IMR-90 (cell line): ENCODE measurements at regions not wholly inside any gene's neighbourhood (a gene's known extent, or its start where the extent isn't known, plus 50 kb on each side); places are given as distances from the start of the nearest gene placed in this dataset.
"Not testable (repeated sequence)": the region's sequence is repeated elsewhere in the genome, so short reads cannot be mapped to it uniquely, and the experiment has no call there.

Experiments used
- ATAC-seq: fragments of 200-7000 bp; cut with Tn5 transposase; 2 replicates; pipeline ENCODE4 v1.9.1; 2020; ENCODE audit warnings: low read depth, mild to moderate bottlenecking, moderate library complexity
- BruUV-seq: library from RNA; stranded (reverse); fragments of 400-500 nt; replicated peaks from 2 replicates; lab custom pipeline; 2021; lab: Mats Ljungman, UMichigan
- CTCF ChIA-PET: fragments of 300-600 bp; formaldehyde crosslinking; extraction: SDS; loops from one replicate; lab custom pipeline; 2021; ENCODE audit warnings: antibody characterized with exemption; lab: Yijun Ruan, JAX
- POLR2A ChIA-PET: fragments of 300-600 bp; sonication (Branson Sonifier 250); formaldehyde crosslinking; loops from one replicate; lab custom pipeline; 2022; ENCODE audit warnings: antibody characterized with exemption; ENCODE audit not compliant: unreplicated experiment; lab: Charles Lee
- DNase-seq: peaks from one replicate; pipeline ENCODE4 v3.0.0; 2013
- H2AFZ ChIP-seq: replicated peaks from 2 replicates; pipeline ENCODE3; 2013; ENCODE audit warnings: low read length, mild to moderate bottlenecking; ENCODE audit not compliant: poor library complexity
- H2AK5ac ChIP-seq: 2 replicates; pipeline ENCODE4 v1.6.1; 2013; ENCODE audit warnings: low read depth, low read length, inconsistent platforms
- H2AK9ac ChIP-seq: replicated peaks from 2 replicates; pipeline ENCODE3; 2013; ENCODE audit warnings: mild to moderate bottlenecking, low read depth, low read length, moderate library complexity; ENCODE audit not compliant: poor library complexity
- H2BK120ac ChIP-seq: 2 replicates; pipeline ENCODE4 v1.6.1; 2013; ENCODE audit warnings: low read depth, low read length, inconsistent platforms
- H2BK15ac ChIP-seq: 3 replicates; pipeline ENCODE4 v1.6.1; 2013; ENCODE audit warnings: low read depth, low read length, inconsistent platforms
- H2BK20ac ChIP-seq: 2 replicates; pipeline ENCODE4 v1.6.1; 2013; ENCODE audit warnings: low read depth, mild to moderate bottlenecking, inconsistent platforms, low read length, moderate library complexity
- H2BK5ac ChIP-seq: 2 replicates; pipeline ENCODE4 v1.6.1; 2013; ENCODE audit warnings: mild to moderate bottlenecking, low read depth, low read length, inconsistent platforms; ENCODE audit not compliant: poor library complexity, severe bottlenecking
- H3K14ac ChIP-seq: replicated peaks from 2 replicates; pipeline ENCODE4 v1.6.1; 2013; ENCODE audit warnings: low read depth, low read length, inconsistent platforms
- H3K18ac ChIP-seq: 2 replicates; pipeline ENCODE4 v1.6.1; 2013; ENCODE audit warnings: low read depth, low read length, control low read depth
- H3K23ac ChIP-seq: 2 replicates; pipeline ENCODE4 v1.6.1; 2013; ENCODE audit warnings: low read depth, low read length, inconsistent platforms
- H3K27ac ChIP-seq: 2 replicates; pipeline ENCODE4 v1.5.1; 2013; ENCODE audit warnings: mild to moderate bottlenecking, control low read depth, low read length; ENCODE audit not compliant: insufficient read depth
- H3K27me3 ChIP-seq: 2 replicates; pipeline ENCODE4 v1.6.1; 2013; ENCODE audit warnings: low read length; ENCODE audit not compliant: control insufficient read depth, insufficient read depth
- H3K36me3 ChIP-seq: 2 replicates; pipeline ENCODE4 v1.6.1; 2013; ENCODE audit warnings: low read length, mixed read lengths; ENCODE audit not compliant: control insufficient read depth, insufficient read depth
- H3K4ac ChIP-seq: 2 replicates; pipeline ENCODE4 v1.6.1; 2013; ENCODE audit warnings: low read depth, low read length, inconsistent platforms
- H3K4me1 ChIP-seq: 2 replicates; pipeline ENCODE4 v1.6.1; 2013; ENCODE audit warnings: low read length, mixed read lengths; ENCODE audit not compliant: control insufficient read depth, insufficient read depth
- H3K4me2 ChIP-seq: 2 replicates; pipeline ENCODE4 v1.6.1; 2013; ENCODE audit warnings: low read depth, mild to moderate bottlenecking, control low read depth, low read length, moderate library complexity
- H3K4me3 ChIP-seq: 2 replicates; pipeline ENCODE4 v1.5.1; 2013; ENCODE audit warnings: low read depth, mild to moderate bottlenecking, control low read depth, low read length, moderate library complexity; ENCODE audit not compliant: insufficient read depth
- H3K56ac ChIP-seq: 2 replicates; pipeline ENCODE4 v1.6.1; 2013; ENCODE audit warnings: low read length, inconsistent platforms; ENCODE audit not compliant: insufficient read depth; ENCODE audit errors: extremely low read depth
- H3K79me1 ChIP-seq, 2 experiments: 2 replicates each; pipeline ENCODE4 v1.6.1; 2013; ENCODE audit warnings: low read length in 2 of 2, inconsistent platforms in 1 of 2, low read depth in 1 of 2
- H3K9ac ChIP-seq: 2 replicates; pipeline ENCODE4 v1.6.1; 2013; ENCODE audit warnings: low read depth, low read length, control low read depth
- H3K9me1 ChIP-seq: 2 replicates; pipeline ENCODE4 v1.6.1; 2013; ENCODE audit warnings: low read length, inconsistent platforms; ENCODE audit not compliant: insufficient read depth
- H3K9me3 ChIP-seq: 2 replicates; pipeline ENCODE4 v1.6.1; 2013; ENCODE audit warnings: low read length; ENCODE audit not compliant: control insufficient read depth, insufficient read depth
- H4K20me1 ChIP-seq: 2 replicates; pipeline ENCODE4 v1.6.1; 2013; ENCODE audit warnings: low read length, inconsistent platforms; ENCODE audit not compliant: insufficient read depth
- H4K5ac ChIP-seq: 2 replicates; pipeline ENCODE4 v1.6.1; 2013; ENCODE audit warnings: mild to moderate bottlenecking, low read depth, low read length, control low read depth
- H4K8ac ChIP-seq, 2 experiments: 2 replicates each; pipeline ENCODE4 v1.6.1; 2013; ENCODE audit warnings: low read depth in 2 of 2, low read length in 2 of 2, control low read depth in 1 of 2, inconsistent platforms in 1 of 2
- H4K91ac ChIP-seq: 2 replicates; pipeline ENCODE4 v1.6.1; 2013; ENCODE audit warnings: low read depth, low read length, inconsistent platforms; ENCODE audit not compliant: insufficient read depth
- WGBS, 2 experiments: methylation state at CpG; one replicate each; pipeline versions ENCODE4 v1.1.5 to v1.1.7; 2013; ENCODE audit warnings: missing lambda C conversion rate in 2 of 2; ENCODE audit not compliant: insufficient read length in 1 of 2; ENCODE audit errors: extremely low coverage in 2 of 2; 5-methylcytosine and 5-hydroxymethylcytosine counted together
- dilution Hi-C: fragments of 300-500 bp; cut with HindIII; formaldehyde crosslinking; loops from one replicate; pipeline ENCODE4 v1.14.3; 2018; ENCODE audit warnings: low sequenced_read_pairs; ENCODE audit not compliant: unreplicated experiment
- in situ Hi-C: fragments of 300-500 bp; cut with MboI; formaldehyde crosslinking; loops from 3 replicates; pipeline ENCODE4 v1.14.3; 2019; ENCODE audit warnings: low sequenced_read_pairs, inconsistent platforms, mixed read lengths
- intact Hi-C: fragments of 100-400 bp; cut with micrococcal nuclease; formaldehyde crosslinking; loops from 2 replicates; pipeline ENCODE4 v1.10.0; 2022

- H3K9me3 ChIP-seq, H4K20me1 ChIP-seq, ATAC-seq, H3K9ac ChIP-seq, H2BK120ac ChIP-seq, intact Hi-C loops, H2BK20ac ChIP-seq, POLR2A ChIA-PET, H2BK5ac ChIP-seq, H2AK9ac ChIP-seq, BruUV-seq, H3K9me1 ChIP-seq, H3K27ac ChIP-seq, H3K14ac ChIP-seq, H2AFZ ChIP-seq, H4K5ac ChIP-seq, H3K4me1 ChIP-seq, dilution Hi-C loops, H3K56ac ChIP-seq, DNase-seq, H2AK5ac ChIP-seq, in situ Hi-C loops, H3K18ac ChIP-seq, H3K4me3 ChIP-seq, H2BK15ac ChIP-seq, H4K8ac ChIP-seq, H3K23ac ChIP-seq, H3K4ac ChIP-seq, H3K27me3 ChIP-seq, H3K36me3 ChIP-seq, CTCF ChIA-PET, H4K91ac ChIP-seq, H3K4me2 ChIP-seq, H3K79me1 ChIP-seq: not testable (repeated sequence)
- 83% methylated on average over 4 of the region's 19 CpGs; no CpG with 5 or more reads in 1 of the 2 experiments for WGBS, 2 experiments
Measured at GRCh38 chr3:73990691-73991090, 365.9 kb upstream of the PDZRN3 start.
